ENCODE measurements at regions not wholly inside any gene's neighbourhood (a gene's known extent, or its start where the extent isn't known, plus 50 kb on each side); places are given as distances from the start of the nearest gene placed in this dataset.

DNA sequence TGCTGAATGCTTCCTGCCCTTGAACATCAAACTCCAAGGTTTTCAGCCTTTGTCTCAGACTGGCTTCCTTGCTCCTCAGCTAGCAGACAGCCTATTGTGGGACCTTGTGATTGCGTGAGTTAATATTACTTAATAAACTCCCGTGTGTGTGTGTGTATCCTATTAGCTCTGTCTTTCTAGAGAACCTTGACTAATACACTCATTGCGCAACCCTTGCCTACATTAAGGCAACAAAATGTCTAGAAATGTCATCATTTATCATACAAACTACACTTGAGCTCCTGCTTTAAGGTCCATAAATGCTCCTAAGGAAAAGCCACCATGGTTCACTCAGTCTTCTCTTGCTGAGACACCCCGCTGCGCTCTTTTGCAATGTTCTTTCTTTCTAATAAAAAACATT is 2861.0 kb downstream of the PCDH9 start:
- no peak for TF ChIP-seq RARB (CRISPR knock-in tag; IDR thresholded peaks at IDR 0.05)
- TF ChIP-seq ZNF565 (CRISPR knock-in tag; conservative IDR thresholded peaks at IDR 0.05; ENCODE audit: low read depth): no peak
- no peak for TF ChIP-seq ZC3H10 (CRISPR knock-in tag; IDR thresholded peaks at IDR 0.05)
- TF ChIP-seq ZFP30 (CRISPR knock-in tag; IDR thresholded peaks at IDR 0.05): no peak
- no peak for TF ChIP-seq TOX (CRISPR knock-in tag; IDR thresholded peaks at IDR 0.05; ENCODE audit: borderline replicate concordance)
- TF ChIP-seq, protein P1, sequence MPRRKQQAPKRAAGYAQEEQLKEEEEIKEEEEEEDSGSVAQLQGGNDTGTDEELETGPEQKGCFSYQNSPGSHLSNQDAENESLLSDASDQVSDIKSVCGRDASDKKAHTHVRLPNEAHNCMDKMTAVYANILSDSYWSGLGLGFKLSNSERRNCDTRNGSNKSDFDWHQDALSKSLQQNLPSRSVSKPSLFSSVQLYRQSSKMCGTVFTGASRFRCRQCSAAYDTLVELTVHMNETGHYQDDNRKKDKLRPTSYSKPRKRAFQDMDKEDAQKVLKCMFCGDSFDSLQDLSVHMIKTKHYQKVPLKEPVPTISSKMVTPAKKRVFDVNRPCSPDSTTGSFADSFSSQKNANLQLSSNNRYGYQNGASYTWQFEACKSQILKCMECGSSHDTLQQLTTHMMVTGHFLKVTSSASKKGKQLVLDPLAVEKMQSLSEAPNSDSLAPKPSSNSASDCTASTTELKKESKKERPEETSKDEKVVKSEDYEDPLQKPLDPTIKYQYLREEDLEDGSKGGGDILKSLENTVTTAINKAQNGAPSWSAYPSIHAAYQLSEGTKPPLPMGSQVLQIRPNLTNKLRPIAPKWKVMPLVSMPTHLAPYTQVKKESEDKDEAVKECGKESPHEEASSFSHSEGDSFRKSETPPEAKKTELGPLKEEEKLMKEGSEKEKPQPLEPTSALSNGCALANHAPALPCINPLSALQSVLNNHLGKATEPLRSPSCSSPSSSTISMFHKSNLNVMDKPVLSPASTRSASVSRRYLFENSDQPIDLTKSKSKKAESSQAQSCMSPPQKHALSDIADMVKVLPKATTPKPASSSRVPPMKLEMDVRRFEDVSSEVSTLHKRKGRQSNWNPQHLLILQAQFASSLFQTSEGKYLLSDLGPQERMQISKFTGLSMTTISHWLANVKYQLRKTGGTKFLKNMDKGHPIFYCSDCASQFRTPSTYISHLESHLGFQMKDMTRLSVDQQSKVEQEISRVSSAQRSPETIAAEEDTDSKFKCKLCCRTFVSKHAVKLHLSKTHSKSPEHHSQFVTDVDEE (CRISPR knock-in tag; IDR thresholded peaks at IDR 0.05): no peak
- TF ChIP-seq, protein P2, sequence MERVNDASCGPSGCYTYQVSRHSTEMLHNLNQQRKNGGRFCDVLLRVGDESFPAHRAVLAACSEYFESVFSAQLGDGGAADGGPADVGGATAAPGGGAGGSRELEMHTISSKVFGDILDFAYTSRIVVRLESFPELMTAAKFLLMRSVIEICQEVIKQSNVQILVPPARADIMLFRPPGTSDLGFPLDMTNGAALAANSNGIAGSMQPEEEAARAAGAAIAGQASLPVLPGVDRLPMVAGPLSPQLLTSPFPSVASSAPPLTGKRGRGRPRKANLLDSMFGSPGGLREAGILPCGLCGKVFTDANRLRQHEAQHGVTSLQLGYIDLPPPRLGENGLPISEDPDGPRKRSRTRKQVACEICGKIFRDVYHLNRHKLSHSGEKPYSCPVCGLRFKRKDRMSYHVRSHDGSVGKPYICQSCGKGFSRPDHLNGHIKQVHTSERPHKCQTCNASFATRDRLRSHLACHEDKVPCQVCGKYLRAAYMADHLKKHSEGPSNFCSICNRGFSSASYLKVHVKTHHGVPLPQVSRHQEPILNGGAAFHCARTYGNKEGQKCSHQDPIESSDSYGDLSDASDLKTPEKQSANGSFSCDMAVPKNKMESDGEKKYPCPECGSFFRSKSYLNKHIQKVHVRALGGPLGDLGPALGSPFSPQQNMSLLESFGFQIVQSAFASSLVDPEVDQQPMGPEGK (CRISPR knock-in tag; IDR thresholded peaks at IDR 0.05; ENCODE audit: borderline replicate concordance): no peak
- no peak for TF ChIP-seq ESRRG (CRISPR knock-in tag; IDR thresholded peaks at IDR 0.05)
- no peak for TF ChIP-seq ARNTL (CRISPR knock-in tag; IDR thresholded peaks at IDR 0.05; ENCODE audit: borderline replicate concordance, low read depth)
- TF ChIP-seq, protein P3, sequence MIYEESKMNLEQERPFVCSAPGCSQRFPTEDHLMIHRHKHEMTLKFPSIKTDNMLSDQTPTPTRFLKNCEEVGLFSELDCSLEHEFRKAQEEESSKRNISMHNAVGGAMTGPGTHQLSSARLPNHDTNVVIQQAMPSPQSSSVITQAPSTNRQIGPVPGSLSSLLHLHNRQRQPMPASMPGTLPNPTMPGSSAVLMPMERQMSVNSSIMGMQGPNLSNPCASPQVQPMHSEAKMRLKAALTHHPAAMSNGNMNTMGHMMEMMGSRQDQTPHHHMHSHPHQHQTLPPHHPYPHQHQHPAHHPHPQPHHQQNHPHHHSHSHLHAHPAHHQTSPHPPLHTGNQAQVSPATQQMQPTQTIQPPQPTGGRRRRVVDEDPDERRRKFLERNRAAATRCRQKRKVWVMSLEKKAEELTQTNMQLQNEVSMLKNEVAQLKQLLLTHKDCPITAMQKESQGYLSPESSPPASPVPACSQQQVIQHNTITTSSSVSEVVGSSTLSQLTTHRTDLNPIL (CRISPR knock-in tag; IDR thresholded peaks at IDR 0.05; ENCODE audit: low read depth): no peak
- TF ChIP-seq ISL1 (CRISPR knock-in tag; IDR thresholded peaks at IDR 0.05): no peak
- TF ChIP-seq ZNF8 (CRISPR knock-in tag; IDR thresholded peaks at IDR 0.05): no peak
- no peak for TF ChIP-seq TCF4 (CRISPR knock-in tag; IDR thresholded peaks at IDR 0.05; ENCODE audit: borderline replicate concordance)
